Mesenteric fat pad (tissue), 1 donor: ENCODE measurements at regions not wholly inside any gene's neighbourhood (a gene's known extent, or its start where the extent isn't known, plus 50 kb on each side); places are given as distances from the start of the nearest gene placed in this dataset.

Source experiments
- DNase-seq: peaks from one replicate; pipeline ENCODE4 v3.0.0-alpha.2; 2020; ENCODE audit warnings: low spot score
- donor health status: DM: yes; HTN: yes; CAD: no.

GRCh38 chr11:28763876-28764275 is 655.7 kb downstream of the METTL15 start:
- no peak for DNase-seq

DNA sequence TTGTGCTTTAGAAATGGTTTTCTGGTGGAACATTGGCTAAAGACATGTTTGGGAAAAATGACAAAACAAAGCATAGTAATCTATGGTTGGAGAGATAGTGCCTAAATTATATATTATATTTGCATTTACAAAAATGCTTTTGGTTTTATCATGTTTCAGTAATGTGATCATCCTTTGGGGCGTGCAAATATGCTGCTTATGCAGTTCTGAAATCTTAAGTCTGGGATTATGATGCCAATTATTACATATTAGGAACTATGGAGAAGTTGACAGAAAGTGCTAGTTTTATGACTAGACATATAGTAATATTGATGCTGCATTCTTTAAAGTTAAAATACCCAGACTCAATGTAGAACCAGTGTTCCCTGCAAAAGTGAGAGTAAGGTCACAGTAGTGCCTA is 655.0 kb downstream of the METTL15 start:
- no peak for DNase-seq

- DNase-seq = no peak
Observed at GRCh38 chr11:28760676-28761390, 652.6 kb downstream of the METTL15 start.

DNA sequence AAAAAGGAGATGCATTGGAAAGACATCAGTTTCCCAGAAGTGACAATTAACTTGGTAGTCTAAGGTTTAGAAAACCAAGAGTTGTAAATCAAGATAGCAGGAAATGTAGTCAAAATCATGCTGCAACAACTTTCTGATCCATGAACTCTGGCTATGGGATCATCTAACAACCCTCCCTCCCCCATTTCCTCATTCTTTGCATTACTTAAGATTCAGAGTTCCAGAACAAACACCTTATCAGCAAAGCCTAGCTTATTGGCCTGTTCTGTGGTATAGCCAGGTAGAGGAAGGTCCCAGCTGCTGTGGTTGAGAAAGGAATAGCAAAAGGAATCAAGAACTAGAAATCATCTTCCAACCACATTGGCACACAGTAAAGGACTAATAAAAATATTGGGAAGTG is 651.1 kb downstream of the METTL15 start:
- DNase-seq = no peak

- no peak for DNase-seq
Observed at GRCh38 chr11:28757725-28758515, 649.7 kb downstream of the METTL15 start.

DNA sequence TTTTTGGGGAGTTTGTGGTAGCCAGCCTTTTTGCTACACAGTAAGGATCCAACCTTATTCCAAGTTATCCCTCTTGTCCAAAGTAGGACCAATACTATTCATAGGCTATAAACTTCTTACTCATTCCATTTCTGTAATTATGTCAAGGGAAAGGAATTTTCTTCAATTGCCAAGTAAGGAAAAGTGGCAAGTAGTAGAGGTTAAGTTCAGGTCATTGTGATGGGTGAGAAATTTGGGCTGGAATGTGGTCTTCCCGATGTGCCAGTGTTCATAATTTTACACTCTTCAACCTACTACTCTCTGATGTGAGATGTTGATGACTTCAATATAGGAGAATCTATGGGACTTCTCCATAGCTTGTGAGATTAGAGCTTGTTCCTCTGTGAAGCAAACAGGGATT is 648.8 kb downstream of the METTL15 start:
- no peak for DNase-seq

- no peak for DNase-seq
Observed at GRCh38 chr11:28743061-28743550, 634.9 kb downstream of the METTL15 start.

- no peak for DNase-seq
Observed at GRCh38 chr11:28739489-28740280, 631.5 kb downstream of the METTL15 start.

DNA sequence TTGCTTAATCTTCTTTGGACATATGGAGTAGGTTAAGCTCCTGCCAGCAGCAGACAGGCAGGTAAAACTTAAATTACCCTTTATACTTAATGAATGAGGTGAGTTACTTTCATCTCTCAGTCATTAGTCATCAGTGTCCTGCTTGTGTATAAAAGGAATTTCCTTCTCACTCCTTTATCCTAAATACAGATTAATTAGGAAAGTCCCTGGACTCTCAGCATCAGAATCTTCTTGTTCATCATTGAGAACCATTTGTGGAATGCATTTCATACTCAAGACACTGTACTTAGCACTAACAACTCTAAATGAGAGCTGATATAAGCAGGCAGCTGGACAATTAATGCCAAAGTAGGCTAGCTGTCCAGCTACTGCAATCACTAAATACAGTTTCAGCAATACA is 630.4 kb downstream of the METTL15 start:
- no peak for DNase-seq

GRCh38 chr11:28736256-28736655 is 628.1 kb downstream of the METTL15 start:
- no peak for DNase-seq

DNA sequence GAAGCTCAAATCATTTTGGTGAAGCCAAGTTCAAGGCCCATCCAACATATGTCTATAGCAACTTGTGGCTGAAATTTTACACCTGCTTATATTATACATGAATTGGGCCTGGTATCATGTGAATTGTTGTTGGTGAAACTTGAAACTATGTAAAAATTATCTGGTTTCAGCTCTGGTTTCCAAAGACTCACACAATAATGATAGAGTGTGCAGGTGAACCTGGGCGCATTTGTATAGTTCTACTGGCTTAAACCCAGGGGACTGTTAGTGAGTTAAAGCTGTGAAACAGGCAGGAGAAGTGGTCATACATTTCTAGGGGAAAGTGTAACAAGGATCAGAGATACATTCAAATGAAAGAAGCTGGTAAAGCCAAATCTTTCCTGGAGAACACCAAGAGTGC is 627.3 kb downstream of the METTL15 start:
- no peak for DNase-seq

- DNase-seq = no peak
Observed at GRCh38 chr11:28730889-28731288, 622.7 kb downstream of the METTL15 start.

DNA sequence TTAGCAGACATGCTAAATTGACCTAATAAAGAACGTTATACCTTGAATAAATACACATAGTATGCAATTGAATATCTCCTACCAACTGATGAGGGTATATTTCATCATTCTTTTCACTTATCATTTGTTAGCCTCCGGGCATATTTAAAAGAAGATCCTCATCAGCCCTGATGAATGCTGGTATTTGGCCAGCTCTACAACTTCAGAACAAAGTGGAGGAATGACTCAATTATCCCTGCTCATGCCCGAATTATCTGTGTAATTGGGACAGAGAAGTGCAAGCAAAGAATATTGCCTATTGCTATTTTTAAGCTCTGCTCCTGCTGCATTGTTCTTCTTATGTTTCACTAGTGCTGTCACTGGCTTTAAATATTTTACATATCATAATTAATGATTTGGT is 622.1 kb downstream of the METTL15 start:
- DNase-seq = no peak

GRCh38 chr11:28729339-28729738 is 621.2 kb downstream of the METTL15 start:
- DNase-seq = no peak

DNA sequence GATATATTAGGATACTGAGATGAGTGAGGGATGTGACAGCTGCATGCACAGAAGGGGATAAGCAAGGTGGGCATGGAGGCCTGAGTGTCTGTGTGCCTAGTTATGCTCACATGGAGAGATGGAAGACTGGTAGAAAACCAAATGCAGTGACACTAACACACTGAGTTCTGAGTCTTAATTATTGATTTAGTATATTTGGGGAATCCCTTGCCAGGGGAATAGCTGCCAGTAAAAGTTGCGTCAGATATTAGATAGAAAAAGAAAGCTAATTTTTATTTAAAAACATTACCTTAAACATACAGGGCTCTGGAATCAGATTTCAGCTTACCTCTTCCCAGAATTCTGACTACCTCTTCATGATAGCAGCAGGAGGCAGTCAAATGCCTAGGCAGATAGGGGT is 620.5 kb downstream of the METTL15 start:
- DNase-seq = no peak

DNA sequence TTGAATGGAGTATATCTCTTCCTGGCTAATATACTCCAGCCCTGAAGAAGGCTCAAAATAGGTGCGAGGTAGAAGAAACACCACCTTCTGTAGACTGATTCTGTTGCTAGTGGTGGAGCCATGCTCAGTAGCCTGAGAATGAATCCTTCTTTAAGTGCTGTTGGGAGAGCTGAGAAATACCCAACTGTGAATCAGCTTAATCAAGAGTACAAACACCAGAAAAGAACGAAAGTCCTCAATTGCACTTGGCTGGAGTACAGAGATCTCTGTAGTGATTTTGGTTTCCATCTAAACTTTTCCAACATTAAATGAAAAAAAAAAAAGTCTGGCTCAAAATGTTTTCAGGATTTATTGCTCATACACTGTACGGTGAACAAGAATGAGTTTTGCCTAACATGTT is 619.1 kb downstream of the METTL15 start:
- DNase-seq = no peak

GRCh38 chr11:28726432-28726831 is 618.2 kb downstream of the METTL15 start:
- no peak for DNase-seq

DNA sequence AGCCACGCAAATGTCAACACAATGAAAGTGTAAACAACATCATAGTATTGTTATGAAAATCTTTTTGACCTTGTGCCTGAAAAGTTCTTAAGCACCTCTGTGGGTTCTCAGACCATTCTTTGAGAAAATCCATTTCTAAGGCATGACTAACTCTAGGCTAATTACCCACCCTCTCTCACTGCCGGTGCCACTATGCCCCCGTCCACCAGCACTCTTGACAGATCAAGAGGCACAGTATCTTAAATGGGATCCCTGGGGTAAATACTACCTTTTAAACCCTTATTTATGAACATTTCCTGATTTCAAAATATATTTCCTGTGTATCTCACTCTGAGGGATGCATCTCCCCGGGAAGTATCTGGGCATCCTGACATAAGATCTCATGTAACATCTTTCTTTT is 607.5 kb downstream of the METTL15 start:
- no peak for DNase-seq

DNA sequence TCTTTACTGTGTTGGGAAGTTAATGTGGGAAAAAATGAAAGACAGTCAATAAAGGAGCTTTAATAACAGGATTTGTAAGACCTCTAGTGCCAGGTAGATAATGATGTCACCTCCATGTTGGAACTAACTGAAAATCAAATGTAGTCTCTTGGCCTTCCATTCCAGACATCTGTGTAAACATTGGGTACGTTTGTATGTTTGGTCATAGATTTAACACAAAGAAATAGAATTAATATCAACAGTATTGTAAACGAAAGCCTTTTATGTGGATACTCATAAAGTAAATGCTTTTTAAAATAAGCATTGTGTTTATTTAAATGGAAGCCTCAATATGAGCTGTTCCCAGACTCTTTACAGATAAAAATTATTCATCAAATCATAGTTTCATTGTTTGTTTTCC is 605.7 kb downstream of the METTL15 start:
- DNase-seq = no peak

- no peak for DNase-seq
Observed at GRCh38 chr11:28708075-28708474, 599.9 kb downstream of the METTL15 start.

GRCh38 chr11:28704801-28705200 is 596.6 kb downstream of the METTL15 start:
- DNase-seq = no peak

DNA sequence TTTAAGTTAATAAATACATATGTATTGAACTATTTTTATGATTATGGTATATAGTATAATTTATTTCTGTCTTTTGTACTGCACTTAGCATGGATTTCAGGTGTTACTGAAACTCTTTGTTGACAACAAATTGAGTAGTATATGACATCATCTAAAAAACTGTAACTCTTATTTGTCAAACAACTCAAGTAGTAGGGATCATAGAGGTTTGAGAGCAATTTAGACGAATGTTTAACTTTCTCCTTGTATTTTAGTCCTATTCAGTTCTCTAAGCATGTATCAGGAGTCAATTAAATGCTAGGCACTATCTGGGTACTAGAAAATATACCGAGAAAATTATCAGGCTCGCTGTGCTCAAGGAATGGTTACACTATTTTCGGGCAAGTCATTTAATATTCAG is 595.2 kb downstream of the METTL15 start:
- DNase-seq = no peak
